GM18508 (cell line): ENCODE measurements at regions not wholly inside any gene's neighbourhood (a gene's known extent, or its start where the extent isn't known, plus 50 kb on each side); places are given as distances from the start of the nearest gene placed in this dataset.
"Not testable (repeated sequence)": the region's sequence is repeated elsewhere in the genome, so short reads cannot be mapped to it uniquely, and the experiment has no call there.

Source experiments
- ATAC-seq: cut with Tn5 transposase; IDR thresholded peaks from one replicate; pipeline ENCODE4 v1.9.1; 2021; ENCODE audit warnings: moderate number of reproducible peaks; ENCODE audit not compliant: insufficient read depth, unreplicated experiment

GRCh38 chr17:30714825-30715622 is 109.5 kb downstream of the CRLF3 start:
- not testable (repeated sequence) for ATAC-seq

DNA sequence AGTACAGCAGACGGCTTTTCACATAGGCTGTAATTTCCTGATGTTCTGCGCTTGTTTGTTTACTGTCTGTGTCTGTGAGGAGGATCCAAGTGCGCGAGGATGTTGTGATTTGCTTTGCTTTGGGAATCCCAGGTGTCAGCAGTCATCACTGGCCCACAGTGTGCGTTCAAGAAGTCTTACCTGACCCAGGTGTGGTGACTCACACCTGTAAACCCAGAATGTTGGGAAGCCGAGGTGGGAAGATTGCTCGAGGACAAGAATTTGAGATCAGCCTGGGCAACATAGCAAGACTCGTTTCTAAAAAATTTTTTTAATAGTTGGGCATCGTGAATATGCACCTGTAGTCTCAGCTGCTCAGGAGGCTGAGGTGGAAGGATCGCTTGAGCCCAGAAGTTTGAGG is 110.7 kb downstream of the CRLF3 start:
- ATAC-seq: not testable (repeated sequence)

DNA sequence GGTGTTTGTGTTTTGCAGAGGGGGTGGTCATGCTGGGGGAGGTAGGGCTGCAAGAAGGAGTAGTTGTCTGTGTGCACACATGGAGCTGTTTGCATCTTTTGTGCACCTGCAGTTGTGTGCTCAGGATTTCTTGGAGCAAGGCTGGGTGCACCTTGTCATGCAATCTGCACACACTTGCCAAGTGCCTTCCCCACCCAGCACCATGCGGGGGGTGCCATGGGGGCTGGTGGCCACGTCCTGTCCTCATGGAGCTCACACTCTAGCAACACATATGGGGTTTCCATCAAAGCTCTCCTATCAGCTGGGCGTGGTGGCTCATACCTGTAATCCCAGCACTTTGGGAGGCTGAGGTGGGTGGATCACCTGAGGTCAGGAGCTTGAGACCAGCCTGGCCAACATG is 111.6 kb downstream of the CRLF3 start:
- not testable (repeated sequence) for ATAC-seq

DNA sequence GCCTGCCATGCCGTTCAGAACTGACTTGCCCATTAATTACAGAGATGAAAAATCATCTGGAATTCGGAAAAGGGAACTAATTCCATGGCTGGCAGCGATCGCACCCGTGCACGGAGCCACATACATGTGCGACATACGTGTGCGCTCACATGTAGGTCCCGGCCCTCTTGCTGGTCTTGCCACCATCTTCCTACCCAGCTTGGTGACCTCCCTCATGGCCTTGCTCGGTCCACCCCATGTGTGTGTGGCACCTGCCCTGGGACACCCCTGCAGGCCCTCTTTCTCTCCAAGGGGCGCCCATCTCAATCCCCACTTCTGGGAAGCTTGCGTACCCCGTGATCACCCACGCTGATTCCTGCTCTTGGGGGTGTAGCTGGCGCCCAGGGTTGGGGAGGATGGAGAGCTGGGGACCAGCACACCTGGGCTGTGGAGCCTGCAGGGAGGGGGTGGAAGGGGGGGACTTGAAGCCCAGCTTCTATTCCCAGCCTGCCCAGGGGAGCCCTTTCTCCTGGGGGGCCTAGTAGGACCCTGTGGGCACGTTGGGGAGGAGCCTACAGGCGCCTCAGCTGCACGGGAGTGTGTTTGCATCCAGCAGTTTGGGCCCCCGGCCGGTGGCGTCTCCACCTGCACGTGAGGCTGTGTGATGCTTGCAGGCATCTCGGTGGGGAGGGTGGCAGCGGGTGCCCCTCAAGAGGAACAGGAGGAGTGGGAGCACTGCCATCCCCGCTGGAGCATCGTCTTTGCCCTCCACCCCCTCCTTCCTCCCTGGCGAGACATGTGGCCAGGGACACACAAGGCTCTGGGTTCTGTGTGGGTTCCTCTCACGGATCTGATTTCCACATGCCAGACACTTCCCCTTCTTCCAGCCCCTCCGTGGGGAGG is 112.6 kb downstream of the CRLF3 start:
- not testable (repeated sequence) for ATAC-seq

GRCh38 chr17:30711176-30711575 is 113.3 kb downstream of the CRLF3 start:
- not testable (repeated sequence) for ATAC-seq

- not testable (repeated sequence) for ATAC-seq
Observed at GRCh38 chr17:30710276-30711088, 114.0 kb downstream of the CRLF3 start.

GRCh38 chr17:30709561-30710275 is 114.8 kb downstream of the CRLF3 start:
- ATAC-seq: not testable (repeated sequence)

DNA sequence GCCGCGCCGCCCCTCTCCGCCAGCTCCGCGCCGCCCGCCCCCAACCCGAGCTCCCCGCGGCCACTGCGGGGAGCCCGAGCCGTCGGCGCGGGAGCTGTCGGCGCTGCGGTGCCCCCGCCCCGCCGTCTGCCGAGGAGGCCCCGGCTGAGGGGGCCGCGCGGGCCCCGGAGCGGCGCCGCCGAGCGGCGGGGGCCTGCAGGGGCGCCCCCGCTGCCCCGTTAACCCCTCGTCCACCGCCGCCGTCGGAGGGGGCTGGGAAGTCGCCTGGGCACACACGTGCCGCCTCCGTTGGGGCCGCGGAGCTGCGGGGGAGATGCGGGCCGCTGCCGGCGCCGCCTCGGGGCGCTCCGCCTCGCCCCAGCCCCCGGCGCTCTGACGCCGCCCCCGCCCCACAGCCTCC is 115.4 kb downstream of the CRLF3 start:
- ATAC-seq: not testable (repeated sequence)

GRCh38 chr17:30708241-30709078 is 116.0 kb downstream of the CRLF3 start:
- not testable (repeated sequence) for ATAC-seq

GRCh38 chr17:30707724-30708240 is 116.7 kb downstream of the CRLF3 start:
- ATAC-seq: not testable (repeated sequence)

DNA sequence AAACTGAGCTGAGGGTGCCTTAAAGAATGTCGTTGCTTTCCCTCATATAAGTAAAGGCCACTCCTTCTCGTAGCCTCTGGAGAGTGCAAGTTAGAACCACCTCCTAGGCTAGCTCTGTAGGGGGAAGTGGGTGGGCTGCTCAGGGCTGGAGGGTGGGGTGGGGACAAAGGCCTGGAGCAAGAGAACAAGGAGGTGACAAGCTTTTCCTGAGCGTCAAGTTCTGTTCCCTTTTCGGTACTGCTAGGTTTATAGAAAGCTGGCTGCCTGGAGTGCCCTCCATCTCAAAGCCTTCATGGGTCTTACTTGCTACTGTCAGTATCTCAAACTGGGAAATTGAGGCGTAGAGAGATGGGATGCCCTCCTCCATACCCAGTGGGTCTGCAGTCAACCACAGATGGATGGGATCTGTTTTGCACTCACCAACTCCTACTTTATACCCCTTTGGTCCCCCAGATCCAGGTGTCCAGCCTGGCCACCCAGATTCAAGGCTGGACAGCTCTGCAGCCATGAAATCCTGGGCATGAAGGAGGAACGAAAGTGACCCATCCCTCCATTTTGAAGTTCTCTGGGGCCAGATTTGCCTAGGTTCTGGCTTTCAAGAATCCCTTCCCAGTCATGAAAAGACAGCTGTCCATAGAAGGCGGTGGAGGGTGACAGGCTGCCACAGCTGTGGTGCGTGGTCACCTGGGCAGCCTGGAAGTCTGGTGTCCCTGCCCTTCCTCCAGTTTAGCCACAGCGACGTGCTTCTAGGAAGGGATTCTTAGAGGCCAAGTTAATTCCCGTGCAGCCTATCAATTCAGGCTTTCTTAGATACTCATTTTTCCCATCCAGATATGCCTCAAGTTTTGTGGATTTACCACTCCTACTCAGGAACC is 117.8 kb downstream of the CRLF3 start:
- not testable (repeated sequence) for ATAC-seq

DNA sequence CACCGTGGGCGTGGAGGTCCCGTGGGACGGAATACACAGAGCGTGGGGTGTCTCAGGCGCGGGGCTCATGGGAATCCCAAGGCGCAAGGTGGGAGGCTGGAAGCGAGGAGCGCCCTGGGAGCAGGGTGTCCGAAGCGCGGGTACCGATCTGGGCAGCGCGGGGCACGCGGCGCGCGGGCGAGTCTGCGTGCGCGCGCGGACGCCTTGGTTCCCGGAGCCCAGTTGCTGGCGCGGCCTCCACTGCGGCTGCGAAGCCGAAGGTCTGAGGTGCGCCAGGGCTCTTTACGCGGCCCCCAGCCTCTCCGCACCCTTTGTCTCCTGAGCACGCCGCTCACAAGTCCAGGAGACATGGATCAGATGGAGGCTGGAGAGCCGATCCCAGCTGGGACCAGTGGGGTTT is 118.5 kb downstream of the CRLF3 start:
- ATAC-seq: not testable (repeated sequence)

- ATAC-seq: no peak
Observed at GRCh38 chr17:30701498-30701989, 122.9 kb downstream of the CRLF3 start.

DNA sequence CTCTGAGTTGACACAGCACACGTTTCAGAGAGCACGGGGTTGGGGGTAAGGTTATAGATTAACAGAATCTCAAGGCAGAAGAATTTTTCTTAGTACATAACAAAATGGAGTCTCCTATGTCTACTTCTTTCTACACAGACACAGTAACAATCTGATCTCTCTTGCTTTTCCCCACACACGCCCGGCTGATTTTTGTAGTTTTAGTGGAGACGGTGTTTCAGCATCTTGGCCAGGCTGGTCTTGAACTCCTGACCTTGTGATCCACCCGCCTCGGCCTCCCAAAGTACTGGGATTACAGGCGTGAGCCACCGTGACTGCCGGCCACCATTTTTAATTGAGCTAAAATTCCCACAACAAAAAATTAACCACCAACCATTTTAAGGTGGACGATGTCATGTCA is 123.7 kb downstream of the CRLF3 start:
- ATAC-seq: not testable (repeated sequence)

DNA sequence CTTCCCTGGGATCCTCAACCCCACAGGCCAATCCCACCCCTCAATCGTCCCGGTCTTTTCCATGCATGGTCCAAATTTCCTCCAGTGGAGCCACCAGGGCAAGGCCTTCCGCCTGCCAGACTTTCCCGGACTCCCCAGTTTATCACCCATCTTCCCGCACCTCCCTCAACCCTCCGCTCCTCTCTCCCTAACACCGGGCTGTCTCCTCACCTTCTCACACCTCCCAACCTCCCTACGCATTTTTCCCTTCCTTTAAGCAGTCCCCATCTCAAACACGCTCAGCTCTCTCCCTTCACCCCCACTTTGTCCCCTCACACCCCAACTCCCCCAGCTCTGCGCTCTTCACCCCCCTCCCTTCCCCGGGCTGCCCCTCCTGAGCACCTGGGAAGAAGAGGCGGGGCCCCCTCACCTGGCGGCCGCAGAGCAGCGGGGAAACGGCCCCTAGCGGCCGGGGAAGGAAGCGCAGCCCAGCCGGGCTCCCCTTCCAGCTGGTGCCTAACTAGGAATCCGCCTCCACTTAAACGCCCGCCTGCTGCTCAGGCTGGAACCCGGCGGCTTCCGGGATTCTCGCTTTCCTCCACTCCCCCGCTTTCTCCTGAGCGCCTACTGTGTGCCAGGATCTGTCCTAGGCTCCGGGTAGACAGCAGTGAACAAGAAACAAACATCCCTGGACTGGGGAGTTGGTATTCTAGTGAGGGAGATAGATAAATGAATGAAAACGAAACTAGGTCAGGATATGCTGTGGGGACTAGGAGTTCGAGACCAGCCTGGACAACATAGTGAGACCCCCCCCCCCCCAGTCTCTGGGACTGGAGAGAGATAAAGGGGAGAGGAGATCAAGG is 126.7 kb downstream of the CRLF3 start:
- ATAC-seq: not testable (repeated sequence)

DNA sequence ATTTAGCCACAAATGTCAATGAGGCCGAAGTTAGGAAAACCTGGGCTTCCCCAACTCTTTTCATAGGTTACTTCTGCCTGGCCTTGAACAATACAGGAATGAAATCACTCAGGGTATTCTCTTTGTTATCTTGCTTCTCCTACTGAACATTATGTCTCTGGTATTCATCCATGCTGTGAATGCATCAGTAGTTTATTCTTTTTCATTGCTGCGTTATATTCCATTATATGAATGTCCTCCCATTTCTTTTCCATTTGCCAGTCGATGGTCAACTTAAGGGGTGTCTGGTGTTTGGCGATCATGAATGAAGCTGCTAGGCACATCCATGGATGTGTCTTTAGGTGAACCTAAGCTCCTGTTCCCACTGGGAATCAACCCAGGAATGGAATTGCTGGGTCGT is 128.3 kb downstream of the CRLF3 start:
- no peak for ATAC-seq
